Brain microvascular endothelial cell (primary cell): ENCODE measurements at regions not wholly inside any gene's neighbourhood (a gene's known extent, or its start where the extent isn't known, plus 50 kb on each side); places are given as distances from the start of the nearest gene placed in this dataset.

Source experiments
- DNase-seq: peaks from one replicate; pipeline ENCODE4 v3.0.0-alpha.2; 2020
- H3K27ac ChIP-seq: fragments of 250-450 bp; sonication (Bioruptor Pico); 2 replicates; pipeline ENCODE4 v1.5.1; 2020; ENCODE audit warnings: mild to moderate bottlenecking, moderate library complexity
- H3K27me3 ChIP-seq: fragments of 250-450 bp; sonication (Bioruptor Pico); replicated peaks from 2 replicates; pipeline ENCODE4 v1.5.1; 2020; ENCODE audit warnings: mild to moderate bottlenecking
- H3K36me3 ChIP-seq: fragments of 250-450 bp; sonication (Bioruptor Pico); replicated peaks from 2 replicates; pipeline ENCODE4 v1.5.1; 2020; ENCODE audit warnings: mild to moderate bottlenecking
- H3K4me3 ChIP-seq: 2 replicates; pipeline ENCODE4 v1.5.1; 2011; ENCODE audit warnings: low read depth, mild to moderate bottlenecking, control low read depth, low read length, moderate library complexity
- CTCF ChIP-seq: IDR thresholded peaks from 2 replicates; pipeline ENCODE4 v1.5.1; 2011; ENCODE audit warnings: low read depth, mild to moderate bottlenecking, moderate library complexity, low read length, control low read depth, inconsistent platforms; ENCODE audit errors: missing control alignments
- in situ Hi-C: cut with HindIII; loops from 2 replicates; pipeline ENCODE4 v1.10.0; 2017; ENCODE audit warnings: low sequenced_read_pairs, low pct_ligation_motif_present

- no peak for DNase-seq
These were observed 139.6 kb downstream of the IL20RB start for GRCh38 chr3:137097386-137097785.

GRCh38 chr3:137097852-137098251 is 140.1 kb downstream of the IL20RB start:
- H3K36me3 ChIP-seq, result no peaks in the 10 kb centered on the region
- no peak overlapping the region for H3K27ac ChIP-seq
- H3K27me3 ChIP-seq, result no peaks in the 10 kb centered on the region
- in situ Hi-C loops, result no loop called here
- no peak for DNase-seq
- TF ChIP-seq CTCF, result no peak
- no peak overlapping the region for H3K4me3 ChIP-seq

More at GRCh38 chr3:137097386-137097785, 139.6 kb downstream of the IL20RB start:
- Histone ChIP-seq H3K4me3 (no peak overlapping the region), H3K27me3 (no peaks in the 10 kb centered on the region), H3K36me3 (no peaks in the 10 kb centered on the region), H3K27ac (no peak overlapping the region)
- in situ Hi-C loops, result no loop called here
- TF ChIP-seq CTCF, result no peak

GRCh38 chr3:137099364-137100219 is 141.8 kb downstream of the IL20RB start:
- TF ChIP-seq CTCF, result no peak
- no peaks in the 10 kb centered on the region for H3K36me3 ChIP-seq
- no peak for DNase-seq
- H3K27me3 ChIP-seq, result no peaks in the 10 kb centered on the region
- H3K27ac ChIP-seq, result no peak overlapping the region
- H3K4me3 ChIP-seq, result no peak overlapping the region
- in situ Hi-C loops, result no loop called here

- in situ Hi-C loops, result no loop called here
- Histone ChIP-seq H3K36me3 (no peaks in the 10 kb centered on the region), H3K27ac (no peak overlapping the region), H3K4me3 (no peak overlapping the region), H3K27me3 (no peaks in the 10 kb centered on the region)
- TF ChIP-seq CTCF, result no peak
- no peak for DNase-seq
These were observed 142.5 kb downstream of the IL20RB start for GRCh38 chr3:137100326-137100725.

GRCh38 chr3:137103739-137104138 is 146.0 kb downstream of the IL20RB start:
- DNase-seq, result no peak
- Histone ChIP-seq H3K27me3 (peaks cover 2% of the 10 kb centered on the region), H3K4me3 (no peak overlapping the region), H3K27ac (no peak overlapping the region), H3K36me3 (no peaks in the 10 kb centered on the region)
- no peak for TF ChIP-seq CTCF
- in situ Hi-C loops, result no loop called here
